NCI-H2227 treated with DMSO at 0.1 percent for 48 hours (cell line): ENCODE measurements at regions not wholly inside any gene's neighbourhood (a gene's known extent, or its start where the extent isn't known, plus 50 kb on each side); places are given as distances from the start of the nearest gene placed in this dataset.
A peak's percentile ranks its signal among the peaks of the same experiment; 100 is the strongest.

Experiments
- DNase-seq: peaks from one replicate; lab custom pipeline; 2025; lab: John Stamatoyannopoulos, UW

DNA sequence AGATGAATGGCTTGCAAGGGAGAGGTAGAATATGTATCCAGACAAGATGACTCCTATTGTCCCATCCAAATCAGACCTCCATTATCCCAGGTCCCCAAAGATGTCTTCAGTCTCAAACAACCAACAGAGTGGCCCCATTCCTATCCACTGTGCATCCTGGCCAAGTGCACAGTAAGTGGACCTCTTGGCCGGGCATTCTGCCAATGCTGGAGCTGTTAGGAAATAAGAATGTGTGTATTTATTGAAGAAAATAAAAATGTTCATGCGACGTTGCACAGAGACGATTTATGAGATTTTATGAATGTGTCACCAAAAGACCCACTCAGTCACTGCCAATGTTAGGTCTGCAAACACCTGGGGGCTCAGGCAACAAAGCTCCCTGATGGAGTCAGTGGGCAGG is 196.0 kb downstream of the MAFB start:
- no peak for DNase-seq

- DNase-seq, result no peak
These were observed 197.9 kb downstream of the MAFB start for GRCh38 chr20:40491009-40491590.

DNA sequence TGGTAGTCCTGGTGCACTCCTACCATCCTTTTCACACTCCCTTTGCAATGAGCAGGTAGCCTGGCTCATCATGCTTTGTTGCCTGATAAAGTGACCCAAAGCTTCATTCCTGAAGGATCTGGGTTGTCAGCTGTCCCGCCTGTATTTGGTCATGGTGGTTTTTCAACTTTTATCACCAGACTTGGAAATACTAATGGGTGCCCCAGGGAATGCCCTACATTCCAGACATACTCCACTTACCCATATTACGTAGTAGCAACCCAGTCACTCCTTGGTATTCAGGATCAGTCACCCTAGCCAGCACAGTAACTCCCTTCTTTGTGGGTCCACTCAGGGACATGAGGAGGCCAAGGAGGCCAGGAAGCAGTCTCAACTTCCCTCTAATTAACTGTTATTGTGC is 199.2 kb downstream of the MAFB start:
- no peak for DNase-seq

DNA sequence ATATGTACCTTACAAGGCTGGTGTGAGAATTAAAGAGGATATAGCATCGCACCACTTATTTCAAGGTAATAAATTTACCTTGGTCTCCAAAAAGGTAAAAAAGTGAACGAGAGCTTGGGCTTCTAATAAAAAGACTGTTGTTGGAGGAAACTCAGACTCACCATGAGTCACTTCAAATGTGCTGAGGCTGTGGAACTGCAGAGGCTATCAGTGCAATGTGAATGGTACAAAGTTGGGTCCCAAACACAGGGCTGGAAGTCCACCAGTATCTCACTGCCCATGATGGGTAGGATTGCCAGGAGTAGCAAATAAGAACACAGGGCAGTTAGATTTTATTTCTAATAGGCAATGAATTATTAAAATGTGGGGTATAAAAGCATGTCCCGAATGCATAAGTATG is 200.6 kb downstream of the MAFB start:
- DNase-seq, result no peak

DNA sequence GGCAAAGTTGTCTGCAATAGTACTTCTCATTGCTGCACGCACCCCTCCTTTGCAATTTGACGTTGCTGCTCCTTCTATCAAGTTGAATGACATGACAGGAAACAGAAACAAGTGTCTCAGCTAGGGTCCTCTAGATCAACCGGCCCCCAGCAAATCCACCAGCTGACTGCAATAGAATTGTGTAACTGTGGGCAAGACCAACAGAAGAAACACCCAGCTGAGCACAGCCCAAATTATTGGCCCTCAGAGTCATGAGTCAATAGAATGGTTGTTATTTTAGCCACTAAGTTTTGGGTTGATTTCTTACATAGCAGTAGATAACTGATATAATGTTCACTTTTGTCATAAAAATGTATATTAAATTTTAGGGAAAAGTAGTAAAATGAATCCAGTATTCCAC is 202.7 kb downstream of the MAFB start:
- DNase-seq, result no peak

DNA sequence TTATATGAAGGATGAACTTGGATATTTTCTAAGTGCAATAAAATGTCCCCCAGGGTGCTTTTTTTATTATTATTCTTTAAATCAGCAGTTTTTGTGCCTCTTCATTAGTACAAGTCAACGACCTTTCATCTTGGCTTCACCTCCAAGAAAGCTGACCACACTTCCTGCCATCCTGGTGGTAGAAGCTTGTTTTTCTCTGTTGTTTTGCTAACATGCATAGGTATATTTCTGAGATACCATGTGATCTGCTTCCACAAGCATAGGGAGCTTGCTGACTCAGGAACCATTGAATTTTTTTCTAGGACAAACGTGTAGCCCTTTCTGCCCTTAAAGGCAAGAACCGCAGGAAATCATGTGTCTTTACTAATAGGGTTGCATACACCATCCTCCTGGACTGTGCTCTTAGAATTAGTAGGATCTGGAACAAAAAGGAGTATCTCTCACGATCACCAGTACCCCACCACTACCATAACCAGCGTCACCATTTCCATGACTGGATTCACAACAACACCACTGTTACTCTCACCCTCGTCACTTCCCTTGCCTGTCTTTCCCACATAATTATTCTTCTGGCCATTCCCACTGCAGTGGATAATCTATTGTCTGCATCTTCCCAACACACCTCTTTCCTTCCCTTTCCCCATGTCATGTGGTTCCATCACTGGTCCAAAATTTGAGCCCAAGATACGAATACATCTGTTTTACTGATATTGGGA is 207.1 kb downstream of the MAFB start:
- no peak for DNase-seq

GRCh38 chr20:40481337-40481736 is 207.7 kb downstream of the MAFB start:
- no peak for DNase-seq

GRCh38 chr20:40477805-40478204 is 211.2 kb downstream of the MAFB start:
- DNase-seq, result no peak

DNA sequence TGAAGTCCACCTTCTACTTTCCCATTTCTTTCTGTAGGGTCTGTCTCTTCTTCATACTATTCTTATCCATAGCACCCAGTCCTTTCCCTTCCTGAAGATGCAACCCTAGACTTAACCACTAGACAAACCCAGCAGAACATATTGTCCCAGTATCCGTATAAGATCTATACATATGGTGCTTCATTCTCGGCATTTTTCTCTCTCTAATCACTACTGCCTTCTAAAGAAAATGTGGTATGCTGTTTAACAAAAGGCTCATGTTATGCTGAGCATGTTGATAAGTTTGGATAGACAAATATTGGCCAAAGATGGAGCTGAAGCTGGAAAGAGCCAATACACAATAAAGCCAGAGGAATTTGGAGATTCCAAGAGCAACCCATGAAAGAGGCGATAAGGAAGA is 212.6 kb downstream of the MAFB start:
- DNase-seq, result no peak

DNA sequence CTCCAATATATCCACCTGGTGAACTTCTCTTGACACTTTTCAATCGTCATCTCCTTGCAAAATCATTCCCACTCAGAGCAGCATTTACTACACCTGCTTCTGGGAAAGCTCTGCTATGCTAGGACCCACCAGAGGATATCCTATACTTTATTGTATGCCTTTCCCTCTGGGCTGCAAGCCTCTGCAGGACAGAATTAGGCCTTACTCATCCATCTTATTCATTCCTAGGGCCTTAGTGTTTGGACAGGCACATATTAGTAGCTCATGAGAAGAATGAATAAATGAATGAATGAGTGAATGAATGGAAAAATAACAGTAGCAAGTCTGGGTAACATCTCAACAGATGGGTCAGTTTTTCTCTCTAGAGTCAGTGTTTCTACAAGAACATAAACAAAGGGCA is 216.1 kb downstream of the MAFB start:
- no peak for DNase-seq

GRCh38 chr20:40471261-40471629 is 217.8 kb downstream of the MAFB start:
- no peak for DNase-seq

- no peak for DNase-seq
These were observed 218.4 kb downstream of the MAFB start for GRCh38 chr20:40470445-40471260.

GRCh38 chr20:40468759-40469158 is 220.3 kb downstream of the MAFB start:
- no peak for DNase-seq

DNA sequence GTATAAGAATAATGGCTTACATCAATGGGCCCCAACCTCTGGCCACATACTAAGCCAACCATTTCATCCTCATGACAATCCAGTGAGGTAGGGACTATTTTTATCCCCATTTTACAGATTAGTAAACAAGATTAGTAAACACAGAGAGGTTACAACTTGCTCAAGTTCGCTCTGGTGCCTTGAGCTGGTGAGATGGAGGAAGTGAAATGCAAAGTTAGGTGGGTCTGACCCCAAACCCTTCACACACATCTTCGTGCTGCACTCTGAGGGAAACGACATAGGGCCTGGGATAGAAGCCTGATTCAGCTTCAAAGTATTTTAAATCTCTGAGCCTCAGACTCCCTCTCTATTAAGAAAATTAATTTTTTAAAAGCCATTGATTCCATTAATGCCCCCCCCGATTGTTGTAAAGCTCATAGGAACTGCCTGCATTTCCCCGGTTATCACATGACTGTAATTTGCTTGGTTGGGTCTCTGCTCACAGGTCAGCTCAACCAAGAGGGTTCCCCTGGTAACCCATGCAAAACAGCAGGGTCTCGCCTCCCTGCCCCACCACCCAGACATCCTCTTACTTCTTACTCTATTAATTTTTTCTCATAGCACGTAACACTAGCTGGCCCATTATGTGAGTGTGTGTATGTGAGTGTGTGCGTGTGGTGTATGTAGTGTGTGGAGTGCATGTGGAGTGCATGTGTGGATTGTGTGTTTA is 221.2 kb downstream of the MAFB start:
- DNase-seq, result no peak

- DNase-seq, result no peak
These were observed 222.0 kb downstream of the MAFB start for GRCh38 chr20:40467067-40467466.

DNA sequence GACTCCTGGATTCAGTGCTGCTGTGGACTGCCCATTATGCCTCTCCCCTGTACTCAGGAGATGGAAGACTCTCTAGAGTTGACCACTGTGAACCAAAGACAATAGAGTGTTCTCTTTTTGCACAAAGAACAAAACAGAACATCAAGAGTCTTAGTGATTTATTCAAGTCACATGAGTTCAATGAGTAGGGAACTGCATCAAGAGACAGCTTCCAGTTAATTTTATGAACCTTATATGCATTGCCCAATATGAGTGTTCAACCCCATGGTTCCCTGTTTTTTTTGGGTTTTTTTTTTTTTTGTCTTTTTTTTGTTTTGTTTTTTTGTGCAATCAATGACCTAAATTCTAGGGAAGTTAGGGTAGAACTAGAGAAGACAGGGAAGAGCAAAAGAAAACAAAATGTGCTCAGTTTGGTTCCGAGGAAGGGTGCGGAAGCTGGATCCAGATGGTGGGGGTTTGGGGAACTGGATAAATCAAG is 224.3 kb downstream of the MAFB start:
- DNase-seq, result no peak

GRCh38 chr20:40463171-40463570 is 225.9 kb downstream of the MAFB start:
- no peak for DNase-seq

DNA sequence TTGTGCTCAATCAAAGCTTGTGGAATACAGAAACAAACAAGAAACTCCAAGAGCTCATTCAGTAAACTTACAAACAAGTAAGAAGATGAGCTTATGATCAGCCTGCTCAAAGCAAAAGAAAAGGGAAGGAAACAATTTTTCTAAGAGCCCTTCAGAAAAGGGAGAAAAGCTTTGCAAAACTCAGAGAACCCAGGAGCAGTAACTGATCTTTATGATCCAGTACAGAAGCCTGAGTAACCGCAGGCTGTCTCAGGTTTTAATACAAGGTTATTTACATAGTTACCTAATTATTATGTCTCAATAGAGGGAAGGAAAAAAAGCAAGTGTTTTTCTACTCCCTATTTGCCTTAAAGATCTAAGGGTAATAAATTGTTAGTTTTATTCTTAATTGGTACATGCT is 226.5 kb downstream of the MAFB start:
- peak; percentile 18 for DNase-seq

- DNase-seq, result no peak
These were observed 229.7 kb downstream of the MAFB start for GRCh38 chr20:40459299-40459698.

- no peak for DNase-seq
These were observed 231.6 kb downstream of the MAFB start for GRCh38 chr20:40457404-40457803.

DNA sequence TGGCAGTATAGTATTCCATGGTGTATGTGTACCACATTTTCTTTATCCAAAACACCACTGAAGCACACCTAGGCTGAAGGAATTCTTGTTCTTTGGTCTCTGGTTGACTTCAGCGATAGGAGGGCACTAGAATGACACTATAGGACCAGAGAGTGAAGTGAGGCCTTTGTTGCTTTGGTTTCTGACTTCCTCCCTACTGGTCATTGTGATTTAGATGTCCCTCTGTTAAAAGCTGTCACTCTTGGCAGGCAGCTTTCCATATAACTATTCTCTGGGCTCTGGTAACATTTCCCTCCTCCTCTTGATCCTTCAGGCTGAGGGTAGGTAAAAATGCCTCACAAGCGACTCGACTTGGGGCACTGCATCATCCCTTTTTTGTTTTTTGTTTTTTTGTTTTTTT is 236.3 kb downstream of the MAFB start:
- no peak for DNase-seq

DNA sequence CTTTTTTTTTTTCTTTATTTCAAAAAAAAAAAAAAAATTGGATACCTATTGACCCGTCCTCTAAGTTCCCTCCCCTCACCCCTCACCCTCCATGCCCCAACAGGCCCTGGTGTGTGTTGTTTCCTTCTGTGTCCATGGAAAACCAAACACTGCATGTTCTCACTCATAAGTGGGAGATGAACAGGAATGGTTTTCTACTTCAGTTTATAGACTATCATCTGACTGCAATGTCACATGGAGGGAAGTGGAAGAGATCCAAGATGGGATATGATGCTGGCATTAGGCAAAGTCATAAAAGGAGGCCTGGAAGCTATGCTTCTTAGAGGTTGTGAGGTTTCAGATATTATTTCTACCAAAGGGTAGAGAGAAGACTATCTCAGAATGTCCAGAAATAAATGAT is 237.5 kb downstream of the MAFB start:
- no peak for DNase-seq
